ENCODE measurements at regions not wholly inside any gene's neighbourhood (a gene's known extent, or its start where the extent isn't known, plus 50 kb on each side); places are given as distances from the start of the nearest gene placed in this dataset.
"Not testable (repeated sequence)": the region's sequence is repeated elsewhere in the genome, so short reads cannot be mapped to it uniquely, and the experiment has no call there.

DNA sequence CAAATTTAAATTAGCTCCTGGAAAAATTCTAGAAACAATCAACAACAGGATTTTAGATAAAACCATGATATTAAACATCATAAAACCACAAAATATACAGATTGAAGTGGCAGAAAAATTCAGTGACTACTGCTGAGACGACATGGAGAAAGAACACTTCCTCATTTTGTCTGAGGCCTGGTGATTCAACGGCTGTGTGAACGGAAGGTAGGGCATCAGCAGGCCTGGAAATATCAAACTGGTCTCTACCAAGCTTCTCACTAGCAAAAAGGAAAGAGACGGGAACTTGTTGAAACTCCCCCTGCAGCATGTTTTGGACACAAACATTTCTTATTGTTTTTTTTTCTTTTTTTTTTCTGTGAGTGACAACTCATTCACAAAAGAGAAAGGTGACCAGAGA is 58.0 kb upstream of the AHI1 start:
- 76% methylated on average over 4 of the region's 4 CpGs for WGBS
- H3K4me3 ChIP-seq (ENCODE audit: low read depth, low read length) = no peak overlapping the region
- H3K36me3 ChIP-seq (ENCODE audit: insufficient read depth) = no peaks in the 10 kb centered on the region
- H3K4me1 ChIP-seq (ENCODE audit: insufficient read depth) = no peaks in the 10 kb centered on the region
- no peak for DNase-seq (ENCODE audit: extremely low spot score)
- H3K27ac ChIP-seq (ENCODE audit: low read depth) = no peak overlapping the region

DNA sequence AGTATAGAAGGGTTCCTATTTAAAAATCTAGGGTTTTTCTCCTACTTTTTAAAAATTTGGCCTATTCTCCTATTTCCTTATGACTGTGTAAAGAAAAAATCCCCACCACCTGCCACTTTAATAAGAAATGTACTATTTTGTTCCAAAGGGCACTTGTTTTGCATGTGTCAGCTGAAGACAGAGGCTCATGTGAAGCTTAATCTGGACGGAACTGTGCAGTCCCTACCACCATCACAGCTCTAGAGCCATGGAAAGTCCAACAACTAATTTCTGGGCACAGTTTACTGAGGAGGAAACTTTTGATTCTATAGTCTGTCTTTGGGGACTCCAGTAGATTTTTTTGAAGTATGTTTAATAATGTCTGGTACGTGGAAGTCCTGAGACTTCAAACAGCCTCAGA is 60.0 kb upstream of the AHI1 start:
- DNase-seq (ENCODE audit: extremely low spot score) = no peak
- Histone ChIP-seq H3K4me1 (ENCODE audit: insufficient read depth) (no peaks in the 10 kb centered on the region), H3K27ac (ENCODE audit: low read depth) (no peak overlapping the region), H3K4me3 (ENCODE audit: low read depth, low read length) (no peak overlapping the region), H3K36me3 (ENCODE audit: insufficient read depth) (no peaks in the 10 kb centered on the region)
- WGBS = 94% methylated on average over 2 of the region's 2 CpGs

- not testable (repeated sequence) for H3K4me3 ChIP-seq (ENCODE audit: low read depth, low read length); DNase-seq (ENCODE audit: extremely low spot score); H3K4me1 ChIP-seq (ENCODE audit: insufficient read depth); H3K27ac ChIP-seq (ENCODE audit: low read depth); H3K36me3 ChIP-seq (ENCODE audit: insufficient read depth)
- 93% methylated on average over 1 of the region's 1 CpG for WGBS
Observed at GRCh38 chr6:135565605-135566004, 68.1 kb upstream of the AHI1 start.

GRCh38 chr6:135566311-135567068 is 69.0 kb upstream of the AHI1 start:
- H3K36me3 ChIP-seq (ENCODE audit: insufficient read depth) = no peaks in the 10 kb centered on the region
- WGBS = 98% methylated on average over 7 of the region's 7 CpGs
- no peak for DNase-seq (ENCODE audit: extremely low spot score)
- H3K4me3 ChIP-seq (ENCODE audit: low read depth, low read length) = no peak overlapping the region
- no peak overlapping the region for H3K27ac ChIP-seq (ENCODE audit: low read depth)
- no peaks in the 10 kb centered on the region for H3K4me1 ChIP-seq (ENCODE audit: insufficient read depth)

- Histone ChIP-seq H3K4me3 (ENCODE audit: low read depth, low read length) (no peak overlapping the region), H3K36me3 (ENCODE audit: insufficient read depth) (no peaks in the 10 kb centered on the region), H3K27ac (ENCODE audit: low read depth) (no peak overlapping the region), H3K4me1 (ENCODE audit: insufficient read depth) (no peaks in the 10 kb centered on the region)
- 92% methylated on average over 2 of the region's 2 CpGs for WGBS
- no peak for DNase-seq (ENCODE audit: extremely low spot score)
Observed at GRCh38 chr6:135567375-135568083, 70.0 kb upstream of the AHI1 start.

GRCh38 chr6:135568379-135568778 is 70.8 kb upstream of the AHI1 start:
- no peak for DNase-seq (ENCODE audit: extremely low spot score)

DNA sequence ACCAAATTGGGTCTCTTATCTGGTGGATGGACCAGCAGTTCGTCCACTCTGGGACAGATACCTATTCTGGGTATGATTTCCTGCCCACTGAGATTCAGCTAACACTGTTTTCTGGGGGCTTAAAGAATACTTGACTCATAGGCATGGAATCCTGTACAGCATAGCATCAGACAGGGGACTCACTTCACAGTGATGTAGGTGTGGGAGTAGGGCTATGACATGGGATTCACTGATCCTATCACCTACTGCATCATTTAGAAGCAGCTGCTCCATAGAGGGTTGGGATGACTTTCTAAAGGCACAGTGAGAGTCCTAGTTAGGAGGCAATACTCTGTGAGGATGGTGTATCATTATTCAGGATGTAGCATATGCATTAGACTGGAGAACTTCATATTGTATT is 74.5 kb upstream of the AHI1 start:
- H3K4me3 ChIP-seq (ENCODE audit: low read depth, low read length) = no peak overlapping the region
- H3K4me1 ChIP-seq (ENCODE audit: insufficient read depth) = no peaks in the 10 kb centered on the region
- 89% methylated on average over 1 of the region's 1 CpG for WGBS
- no peak for DNase-seq (ENCODE audit: extremely low spot score)
- no peaks in the 10 kb centered on the region for H3K36me3 ChIP-seq (ENCODE audit: insufficient read depth)
- H3K27ac ChIP-seq (ENCODE audit: low read depth) = no peak overlapping the region

More at GRCh38 chr6:135568379-135568778, 70.8 kb upstream of the AHI1 start:
- Histone ChIP-seq H3K4me3 (ENCODE audit: low read depth, low read length) (no peak overlapping the region), H3K27ac (ENCODE audit: low read depth) (no peak overlapping the region), H3K4me1 (ENCODE audit: insufficient read depth) (no peaks in the 10 kb centered on the region), H3K36me3 (ENCODE audit: insufficient read depth) (no peaks in the 10 kb centered on the region)
- whole genome bisulfite sequencing = 12% methylated on average over 3 of the region's 3 CpGs

- no peak for DNase-seq (ENCODE audit: extremely low spot score)
- no peaks in the 10 kb centered on the region for H3K36me3 ChIP-seq (ENCODE audit: insufficient read depth)
- no peak overlapping the region for H3K4me3 ChIP-seq (ENCODE audit: low read depth, low read length)
- H3K27ac ChIP-seq (ENCODE audit: low read depth) = no peak overlapping the region
- H3K4me1 ChIP-seq (ENCODE audit: insufficient read depth) = no peaks in the 10 kb centered on the region
- 89% methylated on average over 3 of the region's 3 CpGs for WGBS
Observed at GRCh38 chr6:135575629-135576028, 78.1 kb upstream of the AHI1 start.

GRCh38 chr6:135576055-135576454 is 78.5 kb upstream of the AHI1 start:
- DNase-seq (ENCODE audit: extremely low spot score) = no peak
- Histone ChIP-seq H3K27ac (ENCODE audit: low read depth) (no peak overlapping the region), H3K36me3 (ENCODE audit: insufficient read depth) (no peaks in the 10 kb centered on the region), H3K4me1 (ENCODE audit: insufficient read depth) (no peaks in the 10 kb centered on the region), H3K4me3 (ENCODE audit: low read depth, low read length) (no peak overlapping the region)
- WGBS = 75% methylated on average over 1 of the region's 1 CpG

- H3K4me3 ChIP-seq (ENCODE audit: low read depth, low read length) = no peak overlapping the region
- 88% methylated on average over 1 of the region's 1 CpG for WGBS
- H3K4me1 ChIP-seq (ENCODE audit: insufficient read depth) = no peaks in the 10 kb centered on the region
- H3K27ac ChIP-seq (ENCODE audit: low read depth) = no peak overlapping the region
- no peak for DNase-seq (ENCODE audit: extremely low spot score)
- no peaks in the 10 kb centered on the region for H3K36me3 ChIP-seq (ENCODE audit: insufficient read depth)
Observed at GRCh38 chr6:135577059-135577538, 79.6 kb upstream of the AHI1 start.

DNA sequence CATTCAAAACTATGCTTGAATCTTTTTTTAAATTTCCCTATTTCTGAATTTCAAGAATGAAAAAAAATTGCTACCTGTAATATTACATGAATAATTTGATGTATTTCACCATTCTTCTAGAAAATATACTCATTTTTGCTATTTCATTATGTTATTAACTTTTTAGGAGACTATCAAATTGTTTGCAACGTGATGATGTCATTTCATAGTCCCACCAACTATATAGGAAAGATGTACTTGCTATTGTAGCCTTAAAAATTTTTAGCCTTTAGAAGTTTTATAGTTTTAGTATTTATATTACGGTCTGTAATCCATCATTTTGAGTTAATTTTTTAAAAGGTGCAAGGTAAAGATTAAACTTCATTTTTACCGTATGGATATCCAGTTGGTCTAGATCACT is 81.4 kb upstream of the AHI1 start:
- 89% methylated on average over 3 of the region's 3 CpGs for WGBS
- no peak for DNase-seq (ENCODE audit: extremely low spot score)
- H3K4me1 ChIP-seq (ENCODE audit: insufficient read depth) = no peaks in the 10 kb centered on the region
- H3K4me3 ChIP-seq (ENCODE audit: low read depth, low read length) = no peak overlapping the region
- H3K36me3 ChIP-seq (ENCODE audit: insufficient read depth) = no peaks in the 10 kb centered on the region
- no peak overlapping the region for H3K27ac ChIP-seq (ENCODE audit: low read depth)

DNA sequence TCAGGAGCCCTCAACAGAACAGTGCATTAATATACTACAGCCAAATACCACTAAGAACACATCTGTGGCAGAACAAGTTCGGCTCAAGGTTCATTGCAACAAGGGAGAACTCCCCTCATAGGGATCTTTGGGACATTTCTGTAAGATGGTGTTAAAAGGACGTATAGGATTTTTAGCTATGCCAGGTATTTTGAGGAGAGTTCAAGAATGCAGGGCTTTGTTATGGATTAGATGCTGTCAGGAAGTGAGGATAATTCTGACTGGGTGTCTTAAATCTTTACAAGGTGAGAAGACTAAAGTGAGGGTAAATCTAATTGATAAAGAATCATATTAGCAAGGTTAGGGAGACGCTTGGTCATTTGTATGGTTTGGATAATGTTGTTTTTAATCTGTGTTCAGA is 83.7 kb upstream of the AHI1 start:
- no peak overlapping the region for H3K27ac ChIP-seq (ENCODE audit: low read depth)
- H3K36me3 ChIP-seq (ENCODE audit: insufficient read depth) = no peaks in the 10 kb centered on the region
- H3K4me3 ChIP-seq (ENCODE audit: low read depth, low read length) = no peak overlapping the region
- no peaks in the 10 kb centered on the region for H3K4me1 ChIP-seq (ENCODE audit: insufficient read depth)
- DNase-seq (ENCODE audit: extremely low spot score) = no peak
- WGBS = 89% methylated on average over 3 of the region's 3 CpGs

GRCh38 chr6:135583256-135583761 is 85.8 kb upstream of the AHI1 start:
- no peak for DNase-seq (ENCODE audit: extremely low spot score)
- no peaks in the 10 kb centered on the region for H3K4me1 ChIP-seq (ENCODE audit: insufficient read depth)
- no peak overlapping the region for H3K4me3 ChIP-seq (ENCODE audit: low read depth, low read length)
- no peak overlapping the region for H3K27ac ChIP-seq (ENCODE audit: low read depth)
- 52% methylated on average over 1 of the region's 1 CpG for WGBS
- no peaks in the 10 kb centered on the region for H3K36me3 ChIP-seq (ENCODE audit: insufficient read depth)

GRCh38 chr6:135586388-135586787 is 88.8 kb upstream of the AHI1 start:
- H3K4me3 ChIP-seq (ENCODE audit: low read depth, low read length) = no peak overlapping the region
- WGBS = 69% methylated on average over 2 of the region's 2 CpGs
- no peak for DNase-seq (ENCODE audit: extremely low spot score)

More at GRCh38 chr6:135586388-135586787, 88.8 kb upstream of the AHI1 start:
- H3K36me3 ChIP-seq (ENCODE audit: insufficient read depth) = no peaks in the 10 kb centered on the region
- no peaks in the 10 kb centered on the region for H3K4me1 ChIP-seq (ENCODE audit: insufficient read depth)
- no peak overlapping the region for H3K27ac ChIP-seq (ENCODE audit: low read depth)
